OCI-LY7 (cell line): ENCODE measurements at regions not wholly inside any gene's neighbourhood (a gene's known extent, or its start where the extent isn't known, plus 50 kb on each side); places are given as distances from the start of the nearest gene placed in this dataset.

Source experiments
- EZH2phosphoT487 ChIP-seq: fragments of 200-600 bp; sonication (generic); IDR thresholded peaks from 2 replicates; pipeline ENCODE4 v1.6.1; 2018; ENCODE audit warnings: low read depth, borderline replicate concordance, mild to moderate bottlenecking, mixed run types, antibody characterized with exemption, low read length, moderate library complexity, mixed read lengths
- TF ChIP-seq, protein P1 (sequence below): fragments of 200-600 bp; sonication (generic); conservative IDR thresholded peaks from 2 replicates; pipeline ENCODE4 v1.5.1; 2014; ENCODE audit warnings: mild to moderate bottlenecking, antibody characterized with exemption, low read length, moderate library complexity, mixed read lengths

DNA sequence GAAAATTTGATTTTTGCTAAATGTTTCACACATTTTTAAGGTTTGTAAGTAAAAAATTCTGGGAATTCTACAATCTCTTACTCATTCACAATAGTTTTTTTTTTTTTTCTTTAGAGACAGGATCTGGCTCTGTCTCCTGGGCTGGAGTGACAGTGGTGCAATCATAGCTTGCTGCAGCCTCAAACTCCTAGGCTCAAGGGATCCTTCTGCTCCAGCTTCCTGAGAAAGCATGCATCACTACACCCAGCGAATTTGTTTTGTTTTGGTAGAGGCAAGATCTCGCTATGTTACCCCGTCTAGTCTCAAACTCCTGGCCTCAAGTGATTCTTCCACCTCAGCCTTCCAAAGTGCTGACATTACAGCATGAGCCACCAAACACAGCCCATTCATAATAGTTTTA, 232.8 kb downstream of the GJA1 start:
- TF ChIP-seq, protein P1, sequence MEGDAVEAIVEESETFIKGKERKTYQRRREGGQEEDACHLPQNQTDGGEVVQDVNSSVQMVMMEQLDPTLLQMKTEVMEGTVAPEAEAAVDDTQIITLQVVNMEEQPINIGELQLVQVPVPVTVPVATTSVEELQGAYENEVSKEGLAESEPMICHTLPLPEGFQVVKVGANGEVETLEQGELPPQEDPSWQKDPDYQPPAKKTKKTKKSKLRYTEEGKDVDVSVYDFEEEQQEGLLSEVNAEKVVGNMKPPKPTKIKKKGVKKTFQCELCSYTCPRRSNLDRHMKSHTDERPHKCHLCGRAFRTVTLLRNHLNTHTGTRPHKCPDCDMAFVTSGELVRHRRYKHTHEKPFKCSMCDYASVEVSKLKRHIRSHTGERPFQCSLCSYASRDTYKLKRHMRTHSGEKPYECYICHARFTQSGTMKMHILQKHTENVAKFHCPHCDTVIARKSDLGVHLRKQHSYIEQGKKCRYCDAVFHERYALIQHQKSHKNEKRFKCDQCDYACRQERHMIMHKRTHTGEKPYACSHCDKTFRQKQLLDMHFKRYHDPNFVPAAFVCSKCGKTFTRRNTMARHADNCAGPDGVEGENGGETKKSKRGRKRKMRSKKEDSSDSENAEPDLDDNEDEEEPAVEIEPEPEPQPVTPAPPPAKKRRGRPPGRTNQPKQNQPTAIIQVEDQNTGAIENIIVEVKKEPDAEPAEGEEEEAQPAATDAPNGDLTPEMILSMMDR = no peak
- no peak for TF ChIP-seq EZH2phosphoT487
